ENCODE measurements at regions not wholly inside any gene's neighbourhood (a gene's known extent, or its start where the extent isn't known, plus 50 kb on each side); places are given as distances from the start of the nearest gene placed in this dataset.

GRCh38 chr3:24033818-24034217 lies 88.7 kb downstream of the NR1D2 start:
- DNase-seq (ENCODE audit: low spot score) = no peak
- ChIA-PET POLR2A (ENCODE audit: low non-redundant PET) (no interaction called here), CTCF (interaction anchor here (0.6 kb wide), 1 partner anchor 18 kb away, joined by 3 read pairs; no protein-coding TSS in a partner anchor)
- no peak for TF ChIP-seq CTCF (conservative IDR thresholded peaks at IDR 0.05; ENCODE audit: low read depth)
- H3K27ac ChIP-seq = no peak overlapping the region

GRCh38 chr3:24034464-24034863 lies 89.4 kb downstream of the NR1D2 start:
- DNase-seq (ENCODE audit: low spot score) = no peak
- CTCF ChIA-PET = interaction anchor here (0.6 kb wide), 1 partner anchor 17 kb away, joined by 3 read pairs; no protein-coding TSS in a partner anchor
- H3K27ac ChIP-seq = no peak overlapping the region
- TF ChIP-seq CTCF (conservative IDR thresholded peaks at IDR 0.05; ENCODE audit: low read depth) = no peak
- POLR2A ChIA-PET (ENCODE audit: low non-redundant PET) = no interaction called here

- CTCF ChIA-PET = no interaction called here
- TF ChIP-seq CTCF (conservative IDR thresholded peaks at IDR 0.05; ENCODE audit: low read depth) = no peak
- no peak for DNase-seq (ENCODE audit: low spot score)
- no peak overlapping the region for H3K27ac ChIP-seq
- POLR2A ChIA-PET (ENCODE audit: low non-redundant PET) = no interaction called here
These were observed 92.9 kb downstream of the NR1D2 start for GRCh38 chr3:24037971-24038370.

- no peak for DNase-seq (ENCODE audit: low spot score)
- ChIA-PET POLR2A (ENCODE audit: low non-redundant PET) (no interaction called here), CTCF (no interaction called here)
- no peak overlapping the region for H3K27ac ChIP-seq
- no peak for TF ChIP-seq CTCF (conservative IDR thresholded peaks at IDR 0.05; ENCODE audit: low read depth)
These were observed 95.2 kb downstream of the NR1D2 start for GRCh38 chr3:24040311-24040710.

GRCh38 chr3:24042174-24043059 lies 97.3 kb downstream of the NR1D2 start:
- no peak for DNase-seq (ENCODE audit: low spot score)
- ChIA-PET CTCF (interaction anchor here (0.6 kb wide), 1 partner anchor 68 kb away, joined by 5 read pairs; no protein-coding TSS in a partner anchor), POLR2A (ENCODE audit: low non-redundant PET) (no interaction called here)
- no peak for TF ChIP-seq CTCF (conservative IDR thresholded peaks at IDR 0.05; ENCODE audit: low read depth)
- no peak overlapping the region for H3K27ac ChIP-seq

- no peak for TF ChIP-seq CTCF (conservative IDR thresholded peaks at IDR 0.05; ENCODE audit: low read depth)
- CTCF ChIA-PET = interaction anchor here (0.6 kb wide), 1 partner anchor 67 kb away, joined by 5 read pairs; no protein-coding TSS in a partner anchor
- no peak for DNase-seq (ENCODE audit: low spot score)
- no peak overlapping the region for H3K27ac ChIP-seq
- POLR2A ChIA-PET (ENCODE audit: low non-redundant PET) = no interaction called here
These were observed 98.1 kb downstream of the NR1D2 start for GRCh38 chr3:24043168-24043567.

Measured in RWPE1 (cell line).